Superior temporal gyrus (tissue), 1 donor: ENCODE measurements at regions not wholly inside any gene's neighbourhood (a gene's known extent, or its start where the extent isn't known, plus 50 kb on each side); places are given as distances from the start of the nearest gene placed in this dataset.
"Not testable (repeated sequence)": the region's sequence is repeated elsewhere in the genome, so short reads cannot be mapped to it uniquely, and the experiment has no call there.

ENCODE experiments used
- DNase-seq: peaks from one replicate; pipeline ENCODE4 v3.0.0-alpha.2; 2016; ENCODE audit errors: extremely low spot score

DNA sequence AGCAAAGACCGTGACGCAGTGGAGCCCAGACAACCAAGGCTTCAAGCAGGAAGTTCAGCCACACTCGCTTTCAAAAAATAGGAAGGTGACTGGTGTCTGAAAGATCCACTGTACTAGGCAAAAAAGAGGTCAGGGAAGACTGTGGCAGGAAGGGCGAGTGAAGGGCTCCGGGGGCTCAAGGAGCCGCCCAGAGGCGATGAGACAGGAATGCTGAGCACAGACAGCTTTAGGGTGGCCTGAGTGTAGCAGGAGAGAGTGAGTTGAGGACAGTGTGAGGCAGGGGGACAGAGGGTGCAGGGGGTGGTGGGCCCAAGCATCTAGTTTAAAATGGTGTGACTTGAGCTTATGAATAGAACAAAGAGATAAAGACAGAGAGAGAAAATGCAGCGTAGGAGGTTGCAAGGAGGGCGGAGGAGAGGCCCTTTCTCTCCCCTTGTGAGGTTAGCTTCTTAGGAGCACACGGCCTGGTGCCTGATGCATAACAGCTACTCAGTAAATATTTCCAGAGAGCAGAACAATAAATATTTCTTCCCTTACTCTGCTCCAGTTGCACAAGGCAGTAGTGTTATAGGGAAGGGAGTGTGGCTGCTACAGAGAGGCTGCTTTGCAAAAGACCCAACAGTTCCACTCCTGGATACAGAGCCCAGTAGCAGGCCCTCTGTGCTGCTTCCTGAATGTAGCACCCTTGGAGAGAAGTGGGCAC, 789.7 kb upstream of the RAB6C start:
- DNase-seq = no peak

- DNase-seq = no peak
Measured at GRCh38 chr2:129190494-129190893, 789.0 kb upstream of the RAB6C start.

DNA sequence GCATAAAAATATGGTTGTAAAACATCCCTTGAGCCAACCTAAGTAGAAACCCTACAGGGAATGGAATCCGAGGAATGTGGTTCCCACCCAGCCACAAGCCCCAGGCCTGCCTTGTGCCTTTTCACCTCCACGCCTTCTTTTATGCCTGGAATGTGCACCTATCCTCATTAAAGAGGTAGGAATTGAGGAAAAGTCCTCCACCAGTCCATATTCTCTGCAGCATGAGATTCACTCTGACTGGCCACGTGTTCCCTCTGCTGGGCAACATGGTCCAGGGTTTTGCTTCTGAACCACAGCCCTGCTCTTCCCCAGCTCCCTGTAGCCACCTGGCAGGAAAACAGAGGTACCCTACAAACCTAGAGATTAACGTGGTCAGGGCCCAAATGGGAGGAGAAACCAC, 787.9 kb upstream of the RAB6C start:
- DNase-seq = no peak

DNA sequence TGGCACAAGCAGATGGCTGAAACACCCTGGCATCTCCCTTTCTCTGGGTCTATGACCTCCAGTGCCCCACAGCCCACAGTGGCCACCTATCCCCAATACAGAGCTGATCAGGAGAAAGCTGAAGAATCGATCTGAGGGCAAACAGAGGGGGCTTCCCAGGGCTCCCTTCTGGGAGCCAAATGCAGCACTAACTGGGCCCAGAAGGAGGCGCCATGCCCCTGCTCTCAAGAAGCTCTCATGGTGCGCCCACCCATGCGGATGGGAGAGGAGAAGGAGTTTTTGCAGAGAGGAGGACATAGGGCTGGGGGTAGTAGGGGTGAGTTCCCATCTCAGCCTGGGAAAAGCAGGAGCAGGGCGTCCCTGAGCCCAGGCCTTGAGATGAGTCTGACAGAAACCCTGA, 787.3 kb upstream of the RAB6C start:
- DNase-seq = no peak

- DNase-seq = no peak
Measured at GRCh38 chr2:129192841-129193253, 786.6 kb upstream of the RAB6C start.

GRCh38 chr2:129193961-129194360, 785.5 kb upstream of the RAB6C start:
- DNase-seq = no peak

DNA sequence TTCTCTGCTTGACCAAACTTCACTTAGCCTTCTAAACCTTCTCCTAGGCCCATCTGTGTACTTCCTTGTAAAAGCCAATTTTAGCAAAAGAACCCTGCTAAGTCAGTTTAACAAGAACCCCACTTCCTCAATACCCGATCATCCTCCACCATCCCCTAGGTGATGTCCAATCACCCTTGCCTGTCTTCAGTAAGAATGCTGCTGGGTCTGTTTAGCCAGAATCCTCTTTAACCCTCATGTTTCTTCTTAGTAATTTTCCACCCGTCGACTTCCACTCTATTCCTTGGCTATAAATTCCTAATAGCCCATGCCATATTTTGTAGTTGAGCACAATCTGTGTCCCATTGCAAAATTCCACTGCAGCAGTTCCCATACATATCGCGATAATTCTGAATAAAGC, 780.0 kb upstream of the RAB6C start:
- no peak for DNase-seq

DNA sequence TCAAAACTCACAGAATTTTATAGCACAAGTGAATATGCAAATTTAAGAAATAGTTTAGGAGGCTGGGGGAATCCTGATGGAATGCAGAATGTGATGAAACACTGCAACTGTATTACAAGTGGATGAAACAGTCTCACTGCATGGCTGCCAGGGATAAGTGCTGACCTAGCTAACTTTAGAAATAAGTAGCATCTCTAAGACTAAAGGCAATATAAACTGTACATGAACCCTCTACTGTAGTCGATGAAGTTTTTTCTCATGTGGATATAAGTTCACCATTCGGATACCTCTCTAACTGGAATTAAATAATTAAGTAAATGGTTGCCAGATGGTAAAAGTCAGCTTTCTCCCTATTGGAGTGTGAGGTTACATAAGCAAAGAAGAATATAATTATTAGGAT, 777.8 kb upstream of the RAB6C start:
- no peak for DNase-seq

DNA sequence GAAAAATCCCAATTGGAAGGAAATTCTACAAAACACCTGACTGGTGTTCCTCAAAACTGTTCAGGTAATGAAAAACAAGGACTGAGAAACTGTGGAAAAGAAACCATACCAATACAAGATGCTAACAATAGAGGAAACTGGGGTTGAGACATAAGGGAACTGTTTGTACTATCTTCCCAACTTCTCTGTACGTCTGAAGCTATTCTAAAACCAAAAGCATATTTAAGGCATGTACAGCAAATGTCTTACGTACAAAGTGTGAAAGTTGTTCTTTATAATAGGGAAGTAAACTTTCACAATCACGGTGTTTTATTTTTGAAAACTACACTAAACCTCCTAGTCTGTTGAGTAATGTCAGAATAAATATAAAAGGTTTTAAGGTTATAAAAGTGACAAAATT, 776.1 kb upstream of the RAB6C start:
- DNase-seq = peak; percentile 73

DNA sequence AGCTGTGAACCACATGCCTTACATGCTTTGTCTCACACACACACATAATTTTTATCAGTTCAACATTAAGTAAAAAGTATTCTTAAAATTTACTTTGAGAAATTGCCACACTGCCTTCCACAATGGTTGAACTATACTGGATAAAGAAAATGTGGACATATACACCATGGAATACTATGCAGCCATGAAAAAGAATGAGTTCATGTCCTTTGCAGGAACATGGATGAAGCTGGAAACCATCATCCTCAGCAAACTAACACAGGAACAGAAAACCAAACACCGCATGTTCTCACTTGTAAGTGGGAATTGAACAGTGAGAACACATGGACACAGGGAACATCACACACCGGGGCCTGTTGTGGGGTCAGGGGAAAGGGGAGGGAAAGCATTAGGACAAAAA, 774.9 kb upstream of the RAB6C start:
- not testable (repeated sequence) for DNase-seq

- no peak for DNase-seq
Measured at GRCh38 chr2:129205176-129205575, 774.3 kb upstream of the RAB6C start.

DNA sequence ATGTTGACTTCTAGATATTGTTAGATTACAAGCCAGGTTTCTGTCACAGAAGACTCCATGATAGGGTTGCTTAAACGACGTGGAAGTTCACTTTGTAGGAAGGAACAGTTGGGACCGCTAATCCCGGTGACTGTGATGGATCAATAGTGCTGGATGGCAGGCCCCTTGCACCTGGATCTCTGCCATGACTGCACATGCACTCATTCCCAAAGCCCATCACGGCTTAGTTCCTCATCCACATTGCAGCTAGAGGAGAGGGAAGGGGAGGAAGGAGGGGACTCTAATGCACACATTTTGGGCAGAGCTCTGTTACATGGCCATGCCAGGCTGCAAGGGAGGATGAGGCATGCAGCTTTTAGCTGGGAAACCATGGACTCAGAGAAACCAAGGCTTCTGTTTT, 773.7 kb upstream of the RAB6C start:
- no peak for DNase-seq

- DNase-seq = no peak
Measured at GRCh38 chr2:129212299-129212958, 767.0 kb upstream of the RAB6C start.

DNA sequence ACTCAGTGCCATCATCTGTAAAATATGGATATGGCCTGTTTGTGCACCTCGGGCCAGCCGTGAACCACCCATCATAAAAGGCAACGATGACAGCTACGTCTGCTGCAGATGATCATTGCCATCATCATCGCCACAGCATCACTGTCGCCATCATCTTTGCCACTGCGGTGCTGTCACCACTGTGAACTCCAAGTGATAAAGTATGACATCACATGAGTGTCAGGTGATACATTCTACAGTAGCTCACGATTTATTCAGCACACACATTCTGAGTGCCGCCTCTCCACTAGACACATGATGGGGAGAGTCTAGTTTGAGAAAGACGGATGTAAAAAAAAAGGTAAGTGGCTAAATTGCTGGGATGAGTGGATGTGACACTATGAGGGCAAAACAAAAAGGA, 755.4 kb upstream of the RAB6C start:
- no peak for DNase-seq

DNA sequence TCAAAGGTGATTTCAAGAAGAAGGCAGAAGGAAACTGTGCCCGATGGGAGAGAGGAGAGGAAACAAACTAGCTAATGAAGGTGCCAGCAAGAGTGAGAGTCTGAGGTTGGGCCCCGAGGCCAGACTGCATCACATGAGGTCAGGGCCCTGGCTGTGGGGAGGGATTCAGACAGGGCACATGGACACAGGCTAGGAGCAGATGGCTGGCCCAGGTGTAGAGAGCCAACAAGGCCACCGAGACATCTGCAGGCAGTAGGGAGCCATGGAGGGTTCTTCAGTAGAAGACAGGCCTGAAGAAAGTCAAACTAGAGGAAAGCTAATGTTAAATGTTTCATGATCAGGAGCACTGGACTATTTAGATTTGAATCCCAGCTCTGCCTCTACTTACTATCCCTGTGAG, 755.0 kb upstream of the RAB6C start:
- DNase-seq = no peak

DNA sequence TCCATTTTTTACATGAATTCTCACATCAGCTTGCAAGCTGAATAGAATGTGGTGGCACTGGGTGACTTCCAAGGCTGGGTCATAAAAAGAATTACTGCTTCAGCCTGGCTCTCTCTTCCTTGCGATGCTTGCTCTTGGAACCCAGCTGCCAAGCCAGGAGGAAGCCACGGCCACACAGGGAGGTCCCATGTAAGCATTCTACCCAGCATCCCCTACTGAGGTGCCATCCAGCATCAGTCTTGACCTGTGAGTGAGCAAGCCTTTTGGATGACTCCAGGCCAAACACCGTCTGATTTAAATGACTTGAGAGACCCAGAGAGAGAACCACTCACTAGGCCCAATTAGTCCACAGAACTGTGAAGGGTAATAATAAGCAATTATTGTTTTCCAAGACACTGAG, 750.3 kb upstream of the RAB6C start:
- DNase-seq = no peak

- no peak for DNase-seq
Measured at GRCh38 chr2:129229830-129230441, 749.5 kb upstream of the RAB6C start.

- DNase-seq = no peak
Measured at GRCh38 chr2:129231924-129232323, 747.5 kb upstream of the RAB6C start.

- DNase-seq = peak; percentile 29
Measured at GRCh38 chr2:129233166-129233565, 746.3 kb upstream of the RAB6C start.

GRCh38 chr2:129233751-129234406, 745.6 kb upstream of the RAB6C start:
- DNase-seq = peak; percentile 27

DNA sequence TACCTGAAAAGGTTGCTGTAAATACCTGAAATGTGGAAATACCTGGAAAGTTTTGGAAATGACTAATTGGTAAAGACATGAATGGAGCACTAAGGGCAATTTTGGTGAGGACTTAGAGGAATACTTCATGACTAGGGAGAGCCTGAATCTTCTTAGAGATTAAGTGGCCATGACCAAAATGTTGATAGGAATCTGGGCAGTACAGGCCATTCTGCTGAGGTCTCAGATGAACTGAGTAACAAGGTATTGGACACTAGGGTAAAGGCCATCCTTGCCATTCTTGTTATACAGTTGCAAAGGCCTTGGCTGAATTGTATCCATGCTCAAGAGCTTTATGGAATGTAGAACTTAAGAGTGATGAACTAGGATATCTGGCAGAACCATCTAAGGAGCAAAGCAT, 742.9 kb upstream of the RAB6C start:
- no peak for DNase-seq

- DNase-seq = no peak
Measured at GRCh38 chr2:129237966-129238725, 741.3 kb upstream of the RAB6C start.
